Esophagus muscularis mucosa (tissue), 4 donors: ENCODE measurements at regions not wholly inside any gene's neighbourhood (a gene's known extent, or its start where the extent isn't known, plus 50 kb on each side); places are given as distances from the start of the nearest gene placed in this dataset.

ENCODE experiments used
- CTCF ChIP-seq, 3 experiments: fragments of 200-600 bp in 2 of 3; fragments of 450-650 bp in 1 of 3; sonication (generic) in 2 of 3; IDR thresholded peaks; one replicate each; pipeline ENCODE4 v1.5.1; 2017 to 2019; ENCODE audit warnings: antibody characterized with exemption in 3 of 3, mild to moderate bottlenecking in 2 of 3, moderate library complexity in 1 of 3
- EP300 ChIP-seq: sonication (generic); formaldehyde crosslinking; IDR thresholded peaks from one replicate; pipeline ENCODE4 v1.6.1; 2017; ENCODE audit warnings: antibody characterized with exemption
- POLR2A ChIP-seq: fragments of 450-650 bp; IDR thresholded peaks from one replicate; pipeline ENCODE4 v1.6.1; 2017; ENCODE audit warnings: antibody characterized with exemption, moderate library complexity, mild to moderate bottlenecking, low read depth
- POLR2AphosphoS5 ChIP-seq, 2 donors: sonication (generic); formaldehyde crosslinking; IDR thresholded peaks; one replicate each; pipeline ENCODE4 v1.6.1; 2017; ENCODE audit warnings: antibody characterized with exemption in 2 of 2

GRCh38 chr9:12627096-12627495 is 66.1 kb upstream of the TYRP1 start:
- TF ChIP-seq POLR2AphosphoS5 (IDR thresholded peaks at IDR 0.05) (no peak), CTCF (IDR thresholded peaks at IDR 0.05) (no peak), POLR2A (no peak), EP300 (no peak)
